LNCAP (cell line): ENCODE measurements at regions not wholly inside any gene's neighbourhood (a gene's known extent, or its start where the extent isn't known, plus 50 kb on each side); places are given as distances from the start of the nearest gene placed in this dataset.

Experiments
- TF ChIP-seq, protein P1 (sequence below): fragments of 450-650 bp; IDR thresholded peaks from 2 replicates; pipeline ENCODE4 v1.5.1; 2017; ENCODE audit warnings: mild to moderate bottlenecking

DNA sequence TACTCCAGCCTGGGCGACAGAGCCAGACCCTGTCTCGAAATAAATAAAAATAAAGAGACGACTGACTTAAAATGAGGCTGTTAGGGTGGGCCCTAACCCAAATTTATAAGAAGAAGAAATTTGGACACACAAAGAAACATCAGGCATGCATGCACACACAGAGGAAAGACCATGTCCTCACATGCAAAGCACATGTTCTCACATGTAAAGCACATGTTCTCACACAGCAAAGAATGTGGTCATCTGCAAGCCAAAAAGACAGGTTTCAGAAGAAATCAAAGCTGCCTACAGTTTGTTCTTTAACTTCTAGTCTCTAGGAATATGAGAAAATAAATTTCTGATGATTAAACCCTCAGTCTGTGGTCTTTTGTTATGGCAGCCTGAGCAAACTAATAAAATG lies 132.3 kb upstream of the CRIM1 start:
- TF ChIP-seq, protein P1, sequence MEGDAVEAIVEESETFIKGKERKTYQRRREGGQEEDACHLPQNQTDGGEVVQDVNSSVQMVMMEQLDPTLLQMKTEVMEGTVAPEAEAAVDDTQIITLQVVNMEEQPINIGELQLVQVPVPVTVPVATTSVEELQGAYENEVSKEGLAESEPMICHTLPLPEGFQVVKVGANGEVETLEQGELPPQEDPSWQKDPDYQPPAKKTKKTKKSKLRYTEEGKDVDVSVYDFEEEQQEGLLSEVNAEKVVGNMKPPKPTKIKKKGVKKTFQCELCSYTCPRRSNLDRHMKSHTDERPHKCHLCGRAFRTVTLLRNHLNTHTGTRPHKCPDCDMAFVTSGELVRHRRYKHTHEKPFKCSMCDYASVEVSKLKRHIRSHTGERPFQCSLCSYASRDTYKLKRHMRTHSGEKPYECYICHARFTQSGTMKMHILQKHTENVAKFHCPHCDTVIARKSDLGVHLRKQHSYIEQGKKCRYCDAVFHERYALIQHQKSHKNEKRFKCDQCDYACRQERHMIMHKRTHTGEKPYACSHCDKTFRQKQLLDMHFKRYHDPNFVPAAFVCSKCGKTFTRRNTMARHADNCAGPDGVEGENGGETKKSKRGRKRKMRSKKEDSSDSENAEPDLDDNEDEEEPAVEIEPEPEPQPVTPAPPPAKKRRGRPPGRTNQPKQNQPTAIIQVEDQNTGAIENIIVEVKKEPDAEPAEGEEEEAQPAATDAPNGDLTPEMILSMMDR: no peak

DNA sequence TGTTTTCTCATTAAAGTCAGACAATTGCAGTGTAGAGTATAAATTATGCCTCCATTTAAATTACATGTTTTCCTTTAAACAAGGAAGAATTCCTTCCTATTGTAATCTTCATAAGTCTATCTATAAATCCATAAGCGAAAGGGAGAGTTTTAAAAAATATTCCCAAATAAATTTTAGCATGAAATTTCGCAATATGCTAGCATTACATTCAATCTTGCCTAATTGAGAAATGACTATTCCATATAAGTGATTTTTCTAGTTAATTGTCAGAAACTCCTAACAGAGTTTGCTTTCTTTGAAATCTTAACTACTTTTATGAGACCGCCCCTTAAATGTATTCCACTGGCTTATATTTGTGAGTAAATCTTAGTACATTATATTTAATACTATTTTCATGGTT lies 133.1 kb upstream of the CRIM1 start:
- TF ChIP-seq, protein P1: no peak

DNA sequence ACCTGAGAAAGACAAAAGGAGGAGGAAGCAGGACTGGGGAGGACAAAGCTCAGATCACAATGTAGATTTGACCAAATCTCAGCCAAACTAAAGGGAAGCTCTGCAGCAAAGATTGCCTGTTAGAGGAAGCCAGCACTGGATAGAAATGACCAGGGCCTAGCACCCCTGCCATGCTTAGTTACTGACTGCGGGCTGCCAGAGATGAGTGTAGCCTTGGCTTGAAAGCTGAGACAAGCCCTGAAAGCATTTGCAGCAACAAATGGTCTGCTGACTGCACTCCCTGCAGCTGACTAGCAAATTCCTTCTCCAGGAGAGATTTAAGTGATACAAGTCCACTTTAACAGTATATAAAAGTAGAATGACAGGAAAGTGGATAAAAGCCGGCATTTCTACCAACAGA lies 140.9 kb upstream of the CRIM1 start:
- TF ChIP-seq, protein P1: no peak

DNA sequence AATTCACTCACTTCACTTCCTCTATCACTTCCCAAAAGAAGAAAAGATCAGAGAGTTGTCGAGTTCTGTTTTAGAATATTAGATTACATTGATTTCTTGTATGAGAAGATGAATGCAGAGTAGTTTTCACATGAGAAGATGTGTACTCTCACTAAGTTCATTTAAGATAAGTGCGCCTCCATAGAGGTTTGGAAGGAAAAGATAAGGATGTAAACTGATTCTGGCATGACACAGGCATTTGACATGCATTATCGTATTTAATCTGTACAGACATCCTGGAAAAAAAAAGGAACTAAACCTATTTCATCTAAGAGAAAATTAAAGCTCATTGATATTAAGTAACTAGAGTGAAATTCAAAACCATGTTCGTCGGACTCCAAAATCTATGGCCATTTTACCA lies 152.2 kb upstream of the CRIM1 start:
- TF ChIP-seq, protein P1: no peak

DNA sequence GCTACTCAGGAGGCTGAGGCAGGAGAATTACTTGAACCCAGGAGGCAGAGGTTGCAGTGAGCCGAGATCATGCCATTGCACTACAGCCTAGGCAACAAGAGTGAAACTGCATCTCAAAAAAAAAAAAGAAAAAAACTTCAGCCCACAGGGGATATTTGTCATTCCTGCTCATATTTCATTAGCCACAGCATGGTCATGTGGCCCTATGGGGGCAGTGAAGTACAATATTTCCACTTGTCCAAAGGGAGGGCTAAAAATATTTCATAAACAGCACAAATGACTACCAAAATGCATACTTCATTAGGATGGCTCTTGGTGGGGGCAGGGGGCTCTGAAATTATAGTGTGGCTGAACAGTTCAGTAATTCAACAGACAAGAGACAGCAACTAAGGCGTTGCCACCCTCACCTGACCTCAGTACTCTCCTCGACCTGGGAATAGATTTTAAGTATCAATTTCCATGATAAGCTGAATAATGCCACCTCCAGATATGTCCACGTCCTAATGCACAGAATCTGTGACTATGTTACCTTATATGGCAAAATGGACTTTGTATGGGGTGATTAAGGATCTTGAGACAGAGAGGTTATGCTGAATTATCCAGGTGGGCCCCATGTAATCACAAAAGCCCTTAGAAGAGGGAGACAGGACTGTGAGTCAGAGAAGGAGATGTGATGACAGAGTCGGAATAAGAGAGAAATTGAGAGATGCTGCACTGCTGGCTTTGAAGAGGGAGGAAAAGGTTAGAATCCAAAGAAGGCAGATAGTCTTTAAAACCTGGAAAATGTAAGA lies 158.2 kb upstream of the CRIM1 start:
- TF ChIP-seq, protein P1: no peak

DNA sequence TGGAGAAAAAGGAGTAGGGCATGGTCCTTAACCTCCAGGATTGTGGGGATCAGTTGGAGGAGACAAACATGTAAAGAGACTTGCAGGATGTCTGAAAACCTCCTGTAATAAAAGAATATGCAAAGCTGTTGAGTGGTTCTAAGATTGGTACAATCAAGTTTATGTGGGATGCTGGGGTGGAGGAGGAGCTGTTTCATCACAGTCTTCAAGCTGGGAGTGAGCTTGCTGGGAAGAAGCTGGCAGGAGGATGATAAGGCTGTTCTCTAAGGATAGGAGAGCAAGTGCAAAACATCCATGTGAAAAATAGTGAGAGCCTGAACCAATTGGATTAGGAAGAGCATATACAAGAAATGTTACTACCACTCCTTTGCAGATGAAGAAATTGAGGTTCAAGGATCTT lies 161.9 kb upstream of the CRIM1 start:
- TF ChIP-seq, protein P1: no peak

DNA sequence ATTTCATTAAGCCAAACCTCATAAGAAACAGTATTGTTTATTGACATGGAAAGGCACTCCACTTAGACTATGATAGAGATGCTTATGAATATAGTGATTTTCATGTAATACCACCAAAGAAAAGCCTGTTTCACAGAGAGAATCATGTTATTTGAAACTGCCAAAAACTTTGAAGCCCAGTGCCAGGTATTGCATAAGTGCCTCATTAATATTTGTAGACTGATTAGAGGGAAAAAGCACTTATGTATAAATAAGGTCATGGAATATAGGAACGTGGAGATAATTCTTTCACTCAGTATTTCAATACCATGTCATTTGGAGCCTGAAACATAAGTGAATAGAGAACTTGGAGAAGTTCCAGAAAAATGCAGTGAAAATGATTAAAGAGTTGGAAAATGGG lies 162.6 kb upstream of the CRIM1 start:
- TF ChIP-seq, protein P1: no peak

DNA sequence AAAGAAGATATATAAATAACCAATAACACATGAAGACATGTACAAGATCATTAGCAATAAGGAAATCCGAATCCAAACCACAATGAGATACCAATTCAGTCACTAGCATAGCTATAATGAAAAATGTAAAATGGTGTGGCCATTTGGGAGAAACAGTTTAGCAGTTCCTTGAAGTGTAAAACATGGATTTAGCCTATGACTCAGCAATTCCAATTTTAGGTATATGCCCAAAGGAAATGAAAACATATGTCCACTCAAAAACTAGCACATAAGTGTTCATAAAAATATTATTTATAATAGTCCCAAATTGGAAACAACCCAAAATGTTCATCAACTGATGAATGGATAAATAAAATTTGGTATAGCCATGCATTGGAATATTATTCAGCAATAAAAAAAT lies 165.5 kb upstream of the CRIM1 start:
- TF ChIP-seq, protein P1: no peak
